NCI-H82 treated with DMSO at 0.1 percent for 48 hours (cell line): ENCODE measurements at regions not wholly inside any gene's neighbourhood (a gene's known extent, or its start where the extent isn't known, plus 50 kb on each side); places are given as distances from the start of the nearest gene placed in this dataset.
A peak's percentile ranks its signal among the peaks of the same experiment; 100 is the strongest.

ENCODE experiments used
- DNase-seq: peaks from one replicate; lab custom pipeline; 2025; ENCODE audit not compliant: unreplicated experiment; lab: John Stamatoyannopoulos, UW

- DNase-seq = peak; percentile 92
Observed at GRCh38 chr17:13735861-13736260, 134.1 kb upstream of the HS3ST3A1 start.

- no peak for DNase-seq
Observed at GRCh38 chr17:13736916-13737315, 135.2 kb upstream of the HS3ST3A1 start.

- no peak for DNase-seq
Observed at GRCh38 chr17:13740686-13741085, 139.0 kb upstream of the HS3ST3A1 start.

GRCh38 chr17:13741744-13742143 is 140.0 kb upstream of the HS3ST3A1 start:
- DNase-seq = no peak

- no peak for DNase-seq
Observed at GRCh38 chr17:13743906-13744305, 142.2 kb upstream of the HS3ST3A1 start.

- no peak for DNase-seq
Observed at GRCh38 chr17:13746404-13746803, 144.7 kb upstream of the HS3ST3A1 start.

- no peak for DNase-seq
Observed at GRCh38 chr17:13749166-13749890, 147.6 kb upstream of the HS3ST3A1 start.

GRCh38 chr17:13749891-13750235 is 148.1 kb upstream of the HS3ST3A1 start:
- DNase-seq = no peak

- DNase-seq = no peak
Observed at GRCh38 chr17:13750816-13751793, 149.4 kb upstream of the HS3ST3A1 start.

- no peak for DNase-seq
Observed at GRCh38 chr17:13753154-13753553, 151.4 kb upstream of the HS3ST3A1 start.

GRCh38 chr17:13753771-13754170 is 152.0 kb upstream of the HS3ST3A1 start:
- DNase-seq = no peak

- no peak for DNase-seq
Observed at GRCh38 chr17:13755851-13756250, 154.1 kb upstream of the HS3ST3A1 start.

GRCh38 chr17:13756763-13757162 is 155.0 kb upstream of the HS3ST3A1 start:
- DNase-seq = no peak

GRCh38 chr17:13757871-13758270 is 156.1 kb upstream of the HS3ST3A1 start:
- no peak for DNase-seq

GRCh38 chr17:13759518-13760335 is 158.0 kb upstream of the HS3ST3A1 start:
- no peak for DNase-seq

- DNase-seq = no peak
Observed at GRCh38 chr17:13761038-13761603, 159.4 kb upstream of the HS3ST3A1 start.

GRCh38 chr17:13765701-13766100 is 164.0 kb upstream of the HS3ST3A1 start:
- DNase-seq = no peak

GRCh38 chr17:13770702-13771101 is 169.0 kb upstream of the HS3ST3A1 start:
- DNase-seq = no peak

GRCh38 chr17:13775450-13775849 is 173.7 kb upstream of the HS3ST3A1 start:
- DNase-seq = no peak

GRCh38 chr17:13776027-13776551 is 174.4 kb upstream of the HS3ST3A1 start:
- no peak for DNase-seq

- DNase-seq = no peak
Observed at GRCh38 chr17:13777003-13777402, 175.3 kb upstream of the HS3ST3A1 start.
